DND-41 (cell line): ENCODE measurements at regions not wholly inside any gene's neighbourhood (a gene's known extent, or its start where the extent isn't known, plus 50 kb on each side); places are given as distances from the start of the nearest gene placed in this dataset.

Experiments used
- ATAC-seq: fragments of 200-7000 bp; cut with Tn5 transposase; 3 replicates; pipeline ENCODE4 v1.9.1; 2021; ENCODE audit warnings: low read depth; ENCODE audit not compliant: insufficient read depth
- DNase-seq: peaks from one replicate; pipeline ENCODE4 v3.0.0-alpha.2; 2020
- H2AFZ ChIP-seq: 2 replicates; pipeline ENCODE4 v1.6.0; 2012; ENCODE audit warnings: low read depth, low read length
- H3K27ac ChIP-seq: 2 replicates; pipeline ENCODE4 v1.5.1; 2012; ENCODE audit warnings: low read length, inconsistent platforms
- H3K27me3 ChIP-seq: fragments of 200-600 bp; sonication (generic); 2 replicates; pipeline ENCODE4 v1.6.0; 2012; ENCODE audit warnings: low read length, mild to moderate bottlenecking, inconsistent platforms; ENCODE audit not compliant: insufficient read depth, poor library complexity
- H3K36me3 ChIP-seq: 2 replicates; pipeline ENCODE4 v1.5.1; 2012; ENCODE audit warnings: low read length, inconsistent platforms; ENCODE audit not compliant: insufficient read depth
- H3K4me1 ChIP-seq: 2 replicates; pipeline ENCODE4 v1.5.1; 2012; ENCODE audit warnings: mild to moderate bottlenecking, low read length; ENCODE audit not compliant: insufficient read depth
- H3K4me2 ChIP-seq: 2 replicates; pipeline ENCODE4 v1.6.0; 2012; ENCODE audit warnings: mild to moderate bottlenecking, moderate library complexity, low read length, inconsistent platforms; ENCODE audit not compliant: insufficient read depth
- H3K4me3 ChIP-seq, 2 experiments: fragments of 200-600 bp in 1 of 2; shearing (Covaris generic) in 1 of 2; 2 replicates each; pipeline ENCODE4 v1.5.1; 2012 to 2016; ENCODE audit warnings: inconsistent platforms in 2 of 2, low read length in 2 of 2, mild to moderate bottlenecking in 2 of 2, low read depth in 1 of 2, moderate library complexity in 1 of 2
- H3K79me2 ChIP-seq: 2 replicates; pipeline ENCODE4 v1.6.0; 2012; ENCODE audit warnings: low read length, inconsistent platforms; ENCODE audit not compliant: insufficient read depth
- H3K9ac ChIP-seq: 2 replicates; pipeline ENCODE4 v1.6.0; 2012; ENCODE audit warnings: low read depth, mild to moderate bottlenecking, inconsistent platforms, low read length, moderate library complexity
- H3K9me3 ChIP-seq: 2 replicates; pipeline ENCODE4 v1.5.1; 2012; ENCODE audit warnings: low read length, moderate library complexity, mild to moderate bottlenecking, inconsistent platforms; ENCODE audit not compliant: insufficient read depth, severe bottlenecking
- H4K20me1 ChIP-seq: 2 replicates; pipeline ENCODE4 v1.6.0; 2012; ENCODE audit warnings: low read length; ENCODE audit not compliant: insufficient read depth
- EZH2 ChIP-seq: IDR thresholded peaks from 3 replicates; pipeline ENCODE4 v1.6.1; 2012; ENCODE audit warnings: borderline replicate concordance, low read depth, mild to moderate bottlenecking, moderate library complexity, low read length, inconsistent platforms; ENCODE audit not compliant: severe bottlenecking
- TF ChIP-seq, protein P1 (sequence below): IDR thresholded peaks from 2 replicates; pipeline ENCODE4 v1.5.1; 2012; ENCODE audit warnings: borderline replicate concordance, low read length, moderate library complexity, mild to moderate bottlenecking; ENCODE audit not compliant: poor library complexity, severe bottlenecking; ENCODE audit errors: extremely low read depth

DNA sequence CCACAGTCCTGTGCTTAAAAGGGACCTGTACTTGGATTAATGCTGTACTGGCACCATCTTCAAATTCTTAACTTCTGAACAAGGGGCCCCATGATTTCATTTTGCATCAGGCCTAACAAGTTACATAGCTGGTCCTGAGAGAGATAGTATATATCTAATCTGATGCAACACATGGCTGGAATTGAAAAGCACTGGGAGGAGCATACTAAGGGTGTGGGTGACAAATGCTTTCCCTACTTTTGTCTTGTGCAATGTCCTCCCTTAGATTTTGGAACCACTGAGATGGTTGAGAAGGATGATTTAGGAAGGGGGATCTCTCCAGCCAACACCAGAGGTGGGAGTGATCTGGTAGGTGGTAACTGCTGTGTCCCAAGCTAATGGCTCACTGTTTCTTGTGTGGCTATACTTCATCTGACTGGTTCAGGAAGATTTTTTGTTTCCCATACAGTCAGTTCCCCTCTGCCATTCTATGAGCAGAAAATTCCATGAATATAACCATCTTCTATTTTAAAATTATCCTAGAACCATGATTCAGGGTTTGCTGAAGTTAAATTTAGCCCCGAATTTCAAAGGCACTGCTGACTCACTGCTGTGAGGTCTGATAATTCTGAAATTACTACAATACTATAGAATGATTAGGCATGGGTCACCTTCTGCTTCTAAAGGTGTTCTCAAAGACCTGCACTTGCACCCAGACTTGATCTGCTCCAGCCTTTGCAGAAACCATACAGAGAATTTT lies 108.3 kb upstream of the NCKAP5 start:
- DNase-seq (no peak), ATAC-seq (no peak)
- Histone ChIP-seq H4K20me1 (no peaks in the 10 kb centered on the region), H3K9me3 (no peaks in the 10 kb centered on the region), H3K79me2 (no peaks in the 10 kb centered on the region), H3K4me1 (no peaks in the 10 kb centered on the region), H3K27ac (no peak overlapping the region), H3K27me3 (no peaks in the 10 kb centered on the region), H3K36me3 (no peaks in the 10 kb centered on the region), H3K9ac (no peak overlapping the region), H3K4me2 (no peak overlapping the region), H3K4me3 (no peak overlapping the region), H2AFZ (no peak overlapping the region)
- no peak for TF ChIP-seq EZH2
- TF ChIP-seq, protein P1, sequence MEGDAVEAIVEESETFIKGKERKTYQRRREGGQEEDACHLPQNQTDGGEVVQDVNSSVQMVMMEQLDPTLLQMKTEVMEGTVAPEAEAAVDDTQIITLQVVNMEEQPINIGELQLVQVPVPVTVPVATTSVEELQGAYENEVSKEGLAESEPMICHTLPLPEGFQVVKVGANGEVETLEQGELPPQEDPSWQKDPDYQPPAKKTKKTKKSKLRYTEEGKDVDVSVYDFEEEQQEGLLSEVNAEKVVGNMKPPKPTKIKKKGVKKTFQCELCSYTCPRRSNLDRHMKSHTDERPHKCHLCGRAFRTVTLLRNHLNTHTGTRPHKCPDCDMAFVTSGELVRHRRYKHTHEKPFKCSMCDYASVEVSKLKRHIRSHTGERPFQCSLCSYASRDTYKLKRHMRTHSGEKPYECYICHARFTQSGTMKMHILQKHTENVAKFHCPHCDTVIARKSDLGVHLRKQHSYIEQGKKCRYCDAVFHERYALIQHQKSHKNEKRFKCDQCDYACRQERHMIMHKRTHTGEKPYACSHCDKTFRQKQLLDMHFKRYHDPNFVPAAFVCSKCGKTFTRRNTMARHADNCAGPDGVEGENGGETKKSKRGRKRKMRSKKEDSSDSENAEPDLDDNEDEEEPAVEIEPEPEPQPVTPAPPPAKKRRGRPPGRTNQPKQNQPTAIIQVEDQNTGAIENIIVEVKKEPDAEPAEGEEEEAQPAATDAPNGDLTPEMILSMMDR, result no peak

DNA sequence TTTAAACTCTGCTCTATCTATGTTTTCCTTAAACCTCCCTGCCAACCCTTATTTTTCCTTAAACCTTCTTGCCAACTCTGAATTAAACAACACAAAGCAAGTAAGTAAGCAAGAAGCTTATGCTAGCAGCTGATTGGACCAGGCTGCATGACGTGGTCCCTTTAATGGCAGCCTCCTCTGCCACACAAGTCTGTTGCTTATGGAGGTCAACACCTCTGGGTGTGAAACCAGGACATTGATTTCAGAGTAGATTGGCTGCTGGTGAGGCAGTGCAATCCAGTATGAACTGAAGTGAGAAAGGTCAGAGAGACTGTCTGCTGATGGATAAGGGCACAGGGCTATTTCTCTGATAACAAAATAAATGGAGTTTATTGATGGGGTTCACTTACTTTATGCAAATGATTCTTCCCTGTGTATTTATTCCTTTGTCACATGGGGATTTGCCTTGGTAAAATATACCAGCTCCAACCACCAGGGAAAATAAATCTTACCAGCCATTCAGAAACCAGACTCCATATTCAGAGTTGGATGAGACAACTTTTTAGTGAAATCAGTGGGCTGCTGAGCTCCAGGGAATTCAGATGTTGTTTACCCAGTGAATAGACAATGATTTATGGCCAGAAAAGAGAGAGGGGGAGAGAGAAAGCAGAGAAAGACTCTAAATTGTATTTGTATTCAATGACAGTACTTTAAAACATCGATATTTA lies 112.2 kb upstream of the NCKAP5 start:
- TF ChIP-seq, protein P1, result no peak
- TF ChIP-seq EZH2, result no peak
- H3K9ac ChIP-seq, result no peak overlapping the region
- no peaks in the 10 kb centered on the region for H3K79me2 ChIP-seq
- DNase-seq, result no peak
- no peak overlapping the region for H3K4me2 ChIP-seq
- no peak overlapping the region for H2AFZ ChIP-seq
- no peaks in the 10 kb centered on the region for H3K9me3 ChIP-seq
- H3K27me3 ChIP-seq, result no peaks in the 10 kb centered on the region
- ATAC-seq, result no peak
- no peaks in the 10 kb centered on the region for H3K36me3 ChIP-seq
- no peaks in the 10 kb centered on the region for H4K20me1 ChIP-seq
- H3K4me3 ChIP-seq, result no peak overlapping the region
- no peaks in the 10 kb centered on the region for H3K4me1 ChIP-seq
- H3K27ac ChIP-seq, result no peak overlapping the region

DNA sequence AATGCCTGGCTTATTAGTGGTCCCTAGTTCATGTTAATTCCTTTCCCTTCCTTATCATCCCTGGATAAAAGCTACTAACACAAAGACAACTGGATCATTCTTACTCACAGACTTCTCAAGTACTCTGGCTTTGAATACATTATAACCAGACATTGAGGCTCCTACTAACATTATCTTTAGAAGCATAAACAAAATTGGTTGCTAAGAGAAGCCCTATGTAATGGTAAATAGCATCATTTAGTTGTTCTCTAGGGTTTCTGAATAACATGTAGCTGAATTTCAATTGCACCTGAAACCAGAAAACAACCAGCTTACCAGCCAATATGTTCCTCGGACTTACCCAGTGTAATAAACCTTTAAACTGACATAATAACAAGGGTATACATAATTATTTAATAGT lies 114.1 kb upstream of the NCKAP5 start:
- no peak for ATAC-seq
- Histone ChIP-seq H3K4me1 (no peaks in the 10 kb centered on the region), H3K4me3 (no peak overlapping the region), H3K9ac (no peak overlapping the region), H3K36me3 (no peaks in the 10 kb centered on the region), H3K79me2 (no peaks in the 10 kb centered on the region), H2AFZ (no peak overlapping the region), H3K27me3 (no peaks in the 10 kb centered on the region), H3K27ac (no peak overlapping the region), H3K9me3 (no peaks in the 10 kb centered on the region), H3K4me2 (no peak overlapping the region), H4K20me1 (no peaks in the 10 kb centered on the region)
- DNase-seq, result no peak
- TF ChIP-seq, protein P1, result no peak
- TF ChIP-seq EZH2, result no peak
